D721Med (cell line): ENCODE measurements at regions not wholly inside any gene's neighbourhood (a gene's known extent, or its start where the extent isn't known, plus 50 kb on each side); places are given as distances from the start of the nearest gene placed in this dataset.

Experiments
- DNase-seq: peaks from one replicate; pipeline ENCODE4 v3.0.0; 2011; ENCODE audit warnings: low spot score; ENCODE audit not compliant: insufficient read length
- FAIRE-seq: peaks from 2 replicates; lab custom pipeline; 2011; peaks lifted over from hg19 to GRCh38; lab: Jason Lieb, UNC
- TF ChIP-seq, protein P1 (sequence below): IDR thresholded peaks from 2 replicates; pipeline ENCODE4 v1.5.1; 2012; ENCODE audit warnings: mild to moderate bottlenecking, control low read depth; ENCODE audit not compliant: insufficient read depth; ENCODE audit errors: missing control alignments

DNA sequence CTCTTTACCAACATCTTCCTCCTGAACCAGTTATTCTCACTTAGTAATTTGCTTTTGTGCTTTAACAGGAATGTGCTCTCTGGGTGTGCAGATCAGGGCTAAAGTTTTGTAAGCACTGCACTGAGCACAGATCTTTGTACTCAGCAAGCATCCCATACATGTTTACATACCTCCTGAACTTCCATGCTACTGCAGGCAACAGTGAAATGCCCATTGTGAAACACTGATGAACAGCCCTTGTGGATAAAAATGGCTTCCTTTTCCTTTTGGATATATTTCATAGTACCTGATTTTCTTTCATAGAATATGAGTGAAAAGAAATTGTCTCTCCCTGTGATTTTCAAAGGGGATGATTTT is 855.9 kb downstream of the MCTP2 start:
- TF ChIP-seq, protein P1, sequence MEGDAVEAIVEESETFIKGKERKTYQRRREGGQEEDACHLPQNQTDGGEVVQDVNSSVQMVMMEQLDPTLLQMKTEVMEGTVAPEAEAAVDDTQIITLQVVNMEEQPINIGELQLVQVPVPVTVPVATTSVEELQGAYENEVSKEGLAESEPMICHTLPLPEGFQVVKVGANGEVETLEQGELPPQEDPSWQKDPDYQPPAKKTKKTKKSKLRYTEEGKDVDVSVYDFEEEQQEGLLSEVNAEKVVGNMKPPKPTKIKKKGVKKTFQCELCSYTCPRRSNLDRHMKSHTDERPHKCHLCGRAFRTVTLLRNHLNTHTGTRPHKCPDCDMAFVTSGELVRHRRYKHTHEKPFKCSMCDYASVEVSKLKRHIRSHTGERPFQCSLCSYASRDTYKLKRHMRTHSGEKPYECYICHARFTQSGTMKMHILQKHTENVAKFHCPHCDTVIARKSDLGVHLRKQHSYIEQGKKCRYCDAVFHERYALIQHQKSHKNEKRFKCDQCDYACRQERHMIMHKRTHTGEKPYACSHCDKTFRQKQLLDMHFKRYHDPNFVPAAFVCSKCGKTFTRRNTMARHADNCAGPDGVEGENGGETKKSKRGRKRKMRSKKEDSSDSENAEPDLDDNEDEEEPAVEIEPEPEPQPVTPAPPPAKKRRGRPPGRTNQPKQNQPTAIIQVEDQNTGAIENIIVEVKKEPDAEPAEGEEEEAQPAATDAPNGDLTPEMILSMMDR: no peak
- no peak for FAIRE-seq
- no peak for DNase-seq

DNA sequence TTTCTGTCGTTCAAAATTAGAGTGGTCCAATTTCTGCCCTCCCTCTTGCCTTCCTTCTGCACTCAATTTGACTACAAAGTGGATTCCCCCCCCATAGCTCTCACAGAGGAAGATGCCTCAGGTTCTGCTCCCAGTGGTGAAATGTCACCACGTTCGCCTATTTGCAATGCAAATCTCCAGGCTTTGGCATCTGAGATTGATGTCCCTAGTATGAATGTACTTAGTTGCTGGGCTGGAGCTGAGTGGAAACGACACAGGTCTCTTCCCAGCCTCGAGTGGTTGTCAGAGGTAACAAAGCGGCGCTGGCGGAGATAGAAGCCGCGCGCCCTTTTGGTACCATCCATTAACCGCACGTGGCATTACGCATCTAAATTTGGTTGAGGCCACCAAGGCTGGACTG is 860.1 kb downstream of the MCTP2 start:
- DNase-seq: no peak
- FAIRE-seq: no peak
- TF ChIP-seq, protein P1: no peak

DNA sequence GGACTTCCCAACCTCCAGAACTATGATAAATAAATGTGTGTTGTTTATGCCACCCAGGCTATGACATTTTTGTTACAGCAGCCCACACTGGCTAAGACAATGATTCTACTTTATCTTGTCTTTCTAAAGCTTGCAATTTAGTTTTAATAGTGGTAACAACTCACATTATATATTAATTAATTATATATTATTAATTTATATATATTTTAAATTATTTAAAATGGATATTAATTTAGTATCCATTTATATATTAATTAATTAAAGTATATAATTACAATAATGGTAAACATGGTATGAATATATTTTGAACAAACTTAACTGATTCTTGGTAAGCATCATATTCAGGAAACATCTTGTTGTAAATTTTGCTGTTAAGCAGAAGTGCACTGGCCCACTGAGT is 863.9 kb downstream of the MCTP2 start:
- DNase-seq: no peak
- TF ChIP-seq, protein P1: no peak
- no peak for FAIRE-seq

DNA sequence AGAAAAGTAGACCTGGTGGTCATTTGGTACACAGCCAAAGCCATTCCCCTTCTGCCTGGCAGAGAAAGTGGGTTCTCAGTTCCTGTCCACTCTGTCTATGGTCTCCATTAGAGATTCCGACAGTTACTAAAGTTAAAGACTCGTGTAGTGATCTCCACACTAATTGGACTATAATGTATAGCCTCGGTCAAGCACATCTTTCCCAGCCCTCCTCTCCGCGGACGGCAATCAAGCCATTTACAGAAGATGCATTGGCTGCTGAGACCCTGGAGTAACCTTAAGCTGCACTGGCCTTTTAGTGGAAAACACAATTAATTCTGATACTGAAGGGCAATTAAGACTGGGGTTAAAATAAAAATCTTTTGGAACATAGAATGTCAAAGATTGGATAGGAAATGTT is 865.3 kb downstream of the MCTP2 start:
- TF ChIP-seq, protein P1: no peak
- FAIRE-seq (no peak), DNase-seq (no peak)

DNA sequence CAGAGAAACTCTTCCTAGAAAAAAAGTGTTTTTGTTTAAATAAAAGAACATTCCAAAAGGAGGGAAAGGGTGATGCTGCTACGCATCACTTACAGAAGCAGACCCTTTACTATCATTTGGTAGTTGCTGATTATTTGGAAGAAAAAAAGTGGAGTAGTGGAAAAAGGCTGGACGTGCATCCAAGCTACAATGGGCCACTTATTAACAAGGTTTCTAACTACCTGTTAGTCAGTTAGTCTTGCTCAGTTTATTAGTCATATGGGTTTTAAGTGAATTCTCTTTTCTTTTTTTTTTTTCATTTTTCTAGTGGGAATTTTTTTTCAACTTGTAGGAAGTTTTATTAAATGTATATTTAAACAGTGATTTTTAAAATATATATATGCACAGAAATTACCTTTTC is 866.0 kb downstream of the MCTP2 start:
- FAIRE-seq: no peak
- TF ChIP-seq, protein P1: no peak
- no peak for DNase-seq

DNA sequence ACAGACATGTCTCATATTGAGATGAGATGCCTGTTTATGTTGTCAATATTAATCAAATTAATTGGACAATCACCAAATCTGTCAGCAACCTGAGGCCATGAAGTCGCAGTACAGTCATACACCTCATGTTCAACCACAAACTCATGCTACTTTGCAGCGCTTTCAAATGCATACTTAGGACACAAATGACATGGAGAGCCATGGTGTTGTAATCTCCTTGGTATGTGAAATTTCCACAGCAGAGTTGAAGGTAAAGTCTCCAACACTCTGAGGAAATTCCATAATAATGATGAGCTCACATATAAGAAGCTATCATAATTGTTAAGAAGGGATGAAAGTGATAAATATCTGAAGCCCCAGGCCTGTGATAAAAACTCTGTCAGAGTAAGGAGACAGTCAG is 873.9 kb downstream of the MCTP2 start:
- TF ChIP-seq, protein P1: no peak
- DNase-seq (no peak), FAIRE-seq (no peak)

DNA sequence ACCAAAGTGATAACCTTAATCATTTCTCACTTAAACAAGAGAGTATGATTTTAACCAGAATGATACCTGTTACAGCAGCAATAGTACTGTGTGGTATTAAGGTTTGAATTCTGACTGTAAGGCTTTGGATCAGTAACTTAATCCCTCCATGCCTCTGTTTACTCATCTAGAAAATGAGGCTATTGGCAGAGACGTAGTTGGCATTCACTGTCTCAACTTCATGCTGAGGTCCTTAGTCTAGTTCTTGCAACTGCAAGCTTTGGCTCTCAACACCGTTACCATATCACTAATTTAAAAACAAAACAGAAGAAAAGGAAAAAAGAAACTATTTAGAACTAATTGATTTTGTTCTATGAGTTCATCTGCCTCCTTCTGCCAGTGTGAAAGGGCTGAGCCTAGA is 875.4 kb downstream of the MCTP2 start:
- TF ChIP-seq, protein P1: no peak
- no peak for DNase-seq
- no peak for FAIRE-seq
